Gastroesophageal sphincter (tissue), 4 donors: ENCODE measurements at regions not wholly inside any gene's neighbourhood (a gene's known extent, or its start where the extent isn't known, plus 50 kb on each side); places are given as distances from the start of the nearest gene placed in this dataset.

Source experiments
- ATAC-seq: fragments of 150-250 bp; one replicate; pipeline ENCODE4 v1.9.1; 2016; ENCODE audit warnings: mild to moderate bottlenecking, moderate library complexity
- H3K27ac ChIP-seq, 4 donors: fragments of 200-600 bp; sonication (generic) in 3 of 4; 1 replicate in 3 of 4; 2 replicates in 1 of 4; pipeline ENCODE4 v1.5.1; 2016 to 2019
- H3K27me3 ChIP-seq: fragments of 200-600 bp; sonication (generic); one replicate; pipeline ENCODE4 v1.5.1; 2019
- H3K36me3 ChIP-seq, 2 donors: fragments of 200-600 bp; sonication (generic); one replicate each; pipeline ENCODE4 v1.5.1; 2019; ENCODE audit warnings: control low read depth in 1 of 2
- H3K4me1 ChIP-seq, 3 donors: fragments of 200-600 bp; sonication (generic); 1 replicate in 2 of 3; 2 replicates in 1 of 3; pipeline ENCODE4 v1.5.1; 2016 to 2019; ENCODE audit warnings: control low read depth in 2 of 3
- H3K4me3 ChIP-seq, 2 donors: fragments of 200-600 bp; sonication (generic); one replicate each; pipeline ENCODE4 v1.5.1; 2019; ENCODE audit warnings: mild to moderate bottlenecking in 1 of 2, moderate library complexity in 1 of 2
- H3K9me3 ChIP-seq, 3 donors: fragments of 200-600 bp; sonication (generic); one replicate each; pipeline ENCODE4 v1.5.1; 2017 to 2019; ENCODE audit warnings: control low read depth in 2 of 3
- EP300 ChIP-seq: sonication (generic); formaldehyde crosslinking; IDR thresholded peaks from one replicate; pipeline ENCODE4 v1.6.1; 2017; ENCODE audit warnings: antibody characterized with exemption, mild to moderate bottlenecking
- POLR2A ChIP-seq, 2 donors: fragments of 450-650 bp; IDR thresholded peaks; one replicate each; pipeline ENCODE4 v1.6.1; 2017; ENCODE audit warnings: antibody characterized with exemption in 2 of 2, mild to moderate bottlenecking in 2 of 2, moderate library complexity in 1 of 2
- POLR2AphosphoS5 ChIP-seq: sonication (generic); formaldehyde crosslinking; IDR thresholded peaks from one replicate; pipeline ENCODE4 v1.6.1; 2017; ENCODE audit warnings: antibody characterized with exemption
- WGBS, 2 donors: methylation state at CpG; one replicate each; pipeline ENCODE4 v1.1.5; 2018; ENCODE audit warnings: low coverage in 1 of 2; 5-methylcytosine and 5-hydroxymethylcytosine counted together
- TF ChIP-seq, protein P1 (sequence below), 4 experiments: fragments of 200-600 bp in 2 of 4; fragments of 450-650 bp in 2 of 4; sonication (generic) in 1 of 4; IDR thresholded peaks; one replicate each; pipeline ENCODE4 v1.5.1; 2017 to 2019; ENCODE audit warnings: antibody characterized with exemption in 4 of 4, mild to moderate bottlenecking in 2 of 4, moderate library complexity in 2 of 4

DNA sequence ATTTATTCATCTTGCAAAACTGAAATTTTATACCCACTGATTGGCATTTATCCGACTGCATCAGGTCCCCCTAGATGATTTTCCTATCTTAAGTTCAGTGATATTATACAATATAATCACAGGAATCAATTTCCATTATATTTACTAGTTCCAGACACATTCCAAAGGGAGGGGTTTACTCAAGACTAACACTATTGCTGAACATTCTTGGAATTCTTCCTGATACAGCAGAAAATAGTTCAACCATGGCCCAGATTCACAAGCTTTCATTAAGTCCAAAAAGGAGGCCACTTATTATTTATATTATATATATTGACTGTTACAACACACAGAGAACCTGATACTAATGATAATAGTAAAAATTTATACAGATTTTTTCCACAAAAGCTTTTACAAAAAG, 2353.6 kb downstream of the PCDH7 start:
- no peak for ATAC-seq
- no peak overlapping the region for H3K4me3 ChIP-seq
- H3K9me3 ChIP-seq, result no peaks in the 10 kb centered on the region
- no peak overlapping the region for H3K27ac ChIP-seq
- 50 to 57% methylated on average over 1 of the region's 1 CpG for WGBS, 2 donors
- H3K36me3 ChIP-seq, result no peaks in the 10 kb centered on the region
- no peaks in the 10 kb centered on the region for H3K27me3 ChIP-seq
- TF ChIP-seq, protein P1, sequence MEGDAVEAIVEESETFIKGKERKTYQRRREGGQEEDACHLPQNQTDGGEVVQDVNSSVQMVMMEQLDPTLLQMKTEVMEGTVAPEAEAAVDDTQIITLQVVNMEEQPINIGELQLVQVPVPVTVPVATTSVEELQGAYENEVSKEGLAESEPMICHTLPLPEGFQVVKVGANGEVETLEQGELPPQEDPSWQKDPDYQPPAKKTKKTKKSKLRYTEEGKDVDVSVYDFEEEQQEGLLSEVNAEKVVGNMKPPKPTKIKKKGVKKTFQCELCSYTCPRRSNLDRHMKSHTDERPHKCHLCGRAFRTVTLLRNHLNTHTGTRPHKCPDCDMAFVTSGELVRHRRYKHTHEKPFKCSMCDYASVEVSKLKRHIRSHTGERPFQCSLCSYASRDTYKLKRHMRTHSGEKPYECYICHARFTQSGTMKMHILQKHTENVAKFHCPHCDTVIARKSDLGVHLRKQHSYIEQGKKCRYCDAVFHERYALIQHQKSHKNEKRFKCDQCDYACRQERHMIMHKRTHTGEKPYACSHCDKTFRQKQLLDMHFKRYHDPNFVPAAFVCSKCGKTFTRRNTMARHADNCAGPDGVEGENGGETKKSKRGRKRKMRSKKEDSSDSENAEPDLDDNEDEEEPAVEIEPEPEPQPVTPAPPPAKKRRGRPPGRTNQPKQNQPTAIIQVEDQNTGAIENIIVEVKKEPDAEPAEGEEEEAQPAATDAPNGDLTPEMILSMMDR (IDR thresholded peaks at IDR 0.05), result no peak
- no peak for TF ChIP-seq POLR2AphosphoS5
- TF ChIP-seq POLR2A (IDR thresholded peaks at IDR 0.05), result no peak
- no peak for TF ChIP-seq EP300
- no peaks in the 10 kb centered on the region for H3K4me1 ChIP-seq

DNA sequence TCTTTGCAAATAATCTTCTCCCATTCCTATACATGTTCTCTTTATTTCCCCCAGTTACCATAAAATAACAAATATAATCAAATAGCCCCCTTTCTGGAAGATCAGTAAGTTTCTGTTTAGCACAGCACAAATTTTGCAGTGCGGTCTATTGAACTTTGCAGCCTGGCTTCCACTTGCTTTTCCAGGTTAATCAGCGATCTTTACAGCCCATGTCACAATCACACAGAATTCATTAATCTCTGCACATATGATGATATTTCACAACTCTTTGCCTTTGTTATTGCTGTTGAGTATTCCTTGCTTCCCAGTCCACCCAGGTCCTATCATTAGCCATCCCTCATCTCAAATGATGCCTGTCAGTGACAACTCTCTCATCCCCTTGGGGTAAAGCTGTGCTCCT, 2358.0 kb downstream of the PCDH7 start:
- Histone ChIP-seq H3K4me3 (no peak overlapping the region), H3K36me3 (no peaks in the 10 kb centered on the region), H3K27ac (no peak overlapping the region), H3K4me1 (no peaks in the 10 kb centered on the region), H3K9me3 (no peaks in the 10 kb centered on the region), H3K27me3 (no peaks in the 10 kb centered on the region)
- WGBS, 2 donors, result 90 to 93% methylated on average over 2 of the region's 2 CpGs
- TF ChIP-seq POLR2AphosphoS5 (no peak), EP300 (no peak), POLR2A (IDR thresholded peaks at IDR 0.05) (no peak)
- TF ChIP-seq, protein P1 (IDR thresholded peaks at IDR 0.05), result no peak
- no peak for ATAC-seq

DNA sequence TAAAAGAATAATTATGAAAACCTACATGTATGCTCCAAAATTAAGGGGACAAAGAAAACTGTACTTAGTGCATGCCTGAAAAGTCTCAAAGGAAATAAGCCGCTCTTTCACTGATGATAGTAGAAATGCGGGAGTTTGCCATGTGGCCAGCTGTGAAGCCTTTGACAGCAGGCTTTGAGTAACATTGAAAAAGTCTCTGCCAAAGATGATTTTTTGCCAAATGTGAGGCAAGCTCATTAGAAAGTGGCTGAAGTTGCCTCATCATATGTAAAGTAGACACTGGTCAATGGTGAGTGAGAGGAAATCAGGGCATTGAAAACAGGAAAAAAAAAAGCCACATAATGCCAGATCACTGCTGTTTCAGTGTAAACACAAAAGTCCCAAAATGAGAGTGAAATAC, 2360.1 kb downstream of the PCDH7 start:
- Histone ChIP-seq H3K27me3 (no peaks in the 10 kb centered on the region), H3K36me3 (no peaks in the 10 kb centered on the region), H3K4me1 (no peaks in the 10 kb centered on the region), H3K27ac (no peak overlapping the region), H3K9me3 (no peaks in the 10 kb centered on the region), H3K4me3 (no peak overlapping the region)
- TF ChIP-seq EP300 (no peak), POLR2AphosphoS5 (no peak), POLR2A (IDR thresholded peaks at IDR 0.05) (no peak)
- TF ChIP-seq, protein P1 (IDR thresholded peaks at IDR 0.05), result no peak
- no peak for ATAC-seq
- 72 to 83% methylated on average over 2 of the region's 2 CpGs for whole genome bisulfite sequencing, 2 donors

DNA sequence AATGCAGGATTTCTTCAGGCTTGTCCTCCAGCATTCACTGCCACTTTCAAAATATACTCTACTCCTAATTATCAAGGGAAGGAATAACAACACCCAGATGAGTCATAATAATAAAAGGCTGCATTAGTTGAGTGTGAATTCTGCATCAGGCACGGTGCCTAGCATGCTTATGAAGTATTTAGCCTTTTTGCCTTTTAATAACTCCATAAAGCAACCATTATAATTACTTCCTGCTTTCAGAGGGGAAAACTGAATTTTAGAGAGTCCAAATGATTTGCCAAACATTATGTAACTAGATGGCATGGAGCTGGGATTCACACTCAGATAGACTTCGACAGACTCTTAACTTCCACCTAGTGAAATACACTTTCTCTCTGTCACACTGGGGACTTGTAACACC, 2365.5 kb downstream of the PCDH7 start:
- WGBS, 2 donors, result 28 to 61% methylated on average over 2 of the region's 2 CpGs
- ATAC-seq, result no peak
- Histone ChIP-seq H3K27me3 (no peaks in the 10 kb centered on the region), H3K27ac (no peak overlapping the region), H3K4me3 (no peak overlapping the region), H3K4me1 (no peaks in the 10 kb centered on the region), H3K36me3 (no peaks in the 10 kb centered on the region), H3K9me3 (no peaks in the 10 kb centered on the region)
- TF ChIP-seq EP300, result no peak
- TF ChIP-seq POLR2A (IDR thresholded peaks at IDR 0.05), result no peak
- TF ChIP-seq, protein P1 (IDR thresholded peaks at IDR 0.05), result no peak
- no peak for TF ChIP-seq POLR2AphosphoS5

DNA sequence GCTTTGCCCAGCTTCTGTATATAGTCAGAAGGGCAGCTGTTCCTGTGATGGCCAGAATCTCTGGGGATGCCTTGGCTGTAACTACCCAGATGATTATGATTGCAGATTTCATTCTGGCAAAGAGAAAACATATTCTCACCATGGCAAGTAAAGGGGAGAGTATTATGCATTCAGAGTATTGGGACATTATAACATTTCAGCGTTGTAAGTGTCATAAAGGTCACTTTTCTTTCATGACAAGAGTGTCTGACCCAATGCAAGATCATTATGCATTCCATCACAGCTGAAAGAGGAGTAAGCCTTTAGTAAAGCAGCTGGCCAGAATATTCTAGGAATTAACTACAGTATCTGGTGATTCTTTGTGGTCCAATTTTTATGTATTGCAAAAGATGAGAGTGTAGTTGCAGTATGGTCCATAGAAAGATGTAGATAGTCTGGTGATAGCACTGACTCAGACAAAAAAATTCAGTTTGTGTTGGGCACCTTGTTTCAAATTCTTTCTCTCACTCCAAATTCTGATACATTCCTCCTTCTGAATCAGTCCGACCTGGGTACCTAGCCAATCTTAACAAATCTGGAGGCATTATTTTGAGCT, 2366.3 kb downstream of the PCDH7 start:
- WGBS, 2 donors, result 29 to 65% methylated on average over 2 of the region's 2 CpGs
- no peak for ATAC-seq
- H3K9me3 ChIP-seq, result no peaks in the 10 kb centered on the region

More for the DNA sequence above, 2366.3 kb downstream of the PCDH7 start:
- no peaks in the 10 kb centered on the region for H3K27me3 ChIP-seq
- H3K27ac ChIP-seq, result no peak overlapping the region
- no peaks in the 10 kb centered on the region for H3K4me1 ChIP-seq
- H3K36me3 ChIP-seq, result no peaks in the 10 kb centered on the region
- H3K4me3 ChIP-seq, result no peak overlapping the region
- TF ChIP-seq EP300, result no peak
- no peak for TF ChIP-seq POLR2AphosphoS5
- TF ChIP-seq POLR2A (IDR thresholded peaks at IDR 0.05), result no peak
- TF ChIP-seq, protein P1 (IDR thresholded peaks at IDR 0.05), result no peak
